HCT116 (cell line): ENCODE measurements at regions not wholly inside any gene's neighbourhood (a gene's known extent, or its start where the extent isn't known, plus 50 kb on each side); places are given as distances from the start of the nearest gene placed in this dataset.

Experiments
- ATAC-seq: fragments of 200-7000 bp; cut with Tn5 transposase; 2 replicates; pipeline ENCODE4 v1.9.1; 2020; ENCODE audit warnings: mild to moderate bottlenecking, moderate library complexity
- BruUV-seq: library from RNA; stranded (reverse); fragments of 400-500 nt; replicated peaks from 2 replicates; lab custom pipeline; 2021; lab: Mats Ljungman, UMichigan
- CTCF ChIA-PET: fragments of 300-600 bp; sonication (Branson Sonifier 250); formaldehyde crosslinking; loops from one replicate; lab custom pipeline; 2021; ENCODE audit warnings: antibody characterized with exemption; lab: Charles Lee
- POLR2A ChIA-PET: fragments of 300-600, 350-600 bp; sonication (Branson Sonifier 250); formaldehyde crosslinking; loops from one replicate; lab custom pipeline; 2021; ENCODE audit warnings: antibody characterized with exemption; lab: Charles Lee
- RAD21 ChIA-PET, 2 experiments: fragments of 300-600 bp; sonication (Branson Sonifier 250); formaldehyde crosslinking; loops; one replicate each; lab custom pipeline; 2023; ENCODE audit warnings: low total read pairs in 2 of 2; ENCODE audit not compliant: uncharacterized antibody in 2 of 2, unreplicated experiment in 2 of 2, low non-redundant PET in 1 of 2; lab: Charles Lee
- DNase-seq: peaks from one replicate; pipeline ENCODE4 v3.0.0-alpha.2; 2010; ENCODE audit warnings: low read depth, low spot score
- H2AFZ ChIP-seq: fragments of 200-600 bp; shearing (Covaris generic), sonication (generic); 2 replicates; pipeline ENCODE4 v1.6.1; 2017; ENCODE audit warnings: low read depth, mixed run types, mixed read lengths, antibody characterized with exemption, low read length; ENCODE audit not compliant: poor library complexity, severe bottlenecking
- H3K27ac ChIP-seq: 2 replicates; pipeline ENCODE4 v1.5.1; 2012; ENCODE audit warnings: low read depth, low read length
- H3K27me3 ChIP-seq: fragments of 200-600 bp; sonication (generic); 2 replicates; pipeline ENCODE4 v1.6.1; 2016; ENCODE audit warnings: mixed run types, low read length, mixed read lengths; ENCODE audit not compliant: insufficient read depth
- H3K36me3 ChIP-seq, 2 experiments: fragments of 200-500 bp in 1 of 2; fragments of 200-600 bp in 1 of 2; sonication (Bioruptor generic) in 1 of 2; sonication (generic) in 1 of 2; 2 replicates each; pipeline versions ENCODE4 v1.5.1 to v1.6.1; 2014 to 2016; ENCODE audit warnings: low read length in 2 of 2, inconsistent platforms in 1 of 2, mixed read lengths in 1 of 2, mixed run types in 1 of 2; ENCODE audit not compliant: insufficient read depth in 2 of 2, control insufficient read depth in 1 of 2
- H3K4me1 ChIP-seq, 2 experiments: fragments of 200-600 bp in 1 of 2; sonication (generic) in 1 of 2; 2 replicates each; pipeline versions ENCODE4 v1.5.1 to v1.6.1; 2012 to 2017; ENCODE audit warnings: low read length in 2 of 2, inconsistent platforms in 1 of 2, mild to moderate bottlenecking in 1 of 2, mixed read lengths in 1 of 2, mixed run types in 1 of 2, moderate library complexity in 1 of 2; ENCODE audit not compliant: insufficient read depth in 2 of 2, control insufficient read depth in 1 of 2
- H3K4me2 ChIP-seq: fragments of 200-600 bp; sonication (generic); 2 replicates; pipeline ENCODE4 v1.6.1; 2017; ENCODE audit warnings: mixed run types, low read length, mixed read lengths
- H3K4me3 ChIP-seq, 2 experiments: fragments of 200-600 bp in 1 of 2; sonication (generic) in 1 of 2; replicated peaks in 1 of 2; 2 replicates each; pipeline ENCODE4 v1.5.1; 2011 to 2016; ENCODE audit warnings: low read length in 2 of 2, control low read depth in 1 of 2, low read depth in 1 of 2, mild to moderate bottlenecking in 1 of 2, mixed read lengths in 1 of 2, mixed run types in 1 of 2
- H3K79me2 ChIP-seq: fragments of 200-600 bp; sonication (generic); 2 replicates; pipeline ENCODE4 v1.6.1; 2017; ENCODE audit warnings: mild to moderate bottlenecking, mixed run types, low read length, moderate library complexity, mixed read lengths; ENCODE audit not compliant: insufficient read depth
- H3K9ac ChIP-seq: fragments of 200-600 bp; sonication (generic); 2 replicates; pipeline ENCODE4 v1.6.1; 2016; ENCODE audit warnings: low read length, mixed read lengths
- H3K9me2 ChIP-seq: fragments of 200-600 bp; sonication (generic), shearing (Covaris generic); 2 replicates; pipeline ENCODE4 v1.6.1; 2017; ENCODE audit warnings: mixed run types, mild to moderate bottlenecking, moderate library complexity; ENCODE audit not compliant: insufficient read depth
- H3K9me3 ChIP-seq, 2 experiments: fragments of 200-500 bp in 1 of 2; fragments of 200-600 bp in 1 of 2; sonication (Bioruptor generic) in 1 of 2; sonication (generic) in 1 of 2; 2 replicates each; pipeline ENCODE4 v1.6.1; 2014 to 2017; ENCODE audit warnings: low read length in 2 of 2, mixed read lengths in 2 of 2, inconsistent platforms in 1 of 2, low read depth in 1 of 2, mild to moderate bottlenecking in 1 of 2, mixed run types in 1 of 2, moderate library complexity in 1 of 2; ENCODE audit not compliant: control insufficient read depth in 1 of 2, insufficient read depth in 1 of 2
- H4K20me1 ChIP-seq: fragments of 200-600 bp; sonication (generic), shearing (Covaris generic); 2 replicates; pipeline ENCODE4 v1.6.1; 2017; ENCODE audit warnings: mixed run types, mild to moderate bottlenecking, moderate library complexity; ENCODE audit not compliant: insufficient read depth
- CTCF ChIP-seq, 3 experiments: fragments of 200-600 bp in 1 of 3; sonication (generic) in 1 of 3; IDR thresholded peaks in 2 of 3; conservative IDR thresholded peaks in 1 of 3; 2 replicates each; pipeline ENCODE4 v1.5.1; 2012 to 2017; ENCODE audit warnings: low read depth in 2 of 3, low read length in 2 of 3, antibody characterized with exemption in 1 of 3, borderline replicate concordance in 1 of 3, control low read depth in 1 of 3, mild to moderate bottlenecking in 1 of 3, mixed read lengths in 1 of 3, mixed run types in 1 of 3, moderate library complexity in 1 of 3; ENCODE audit not compliant: insufficient read depth in 1 of 3
- EGR1 ChIP-seq: IDR thresholded peaks from 2 replicates; pipeline ENCODE4 v1.6.1; 2012; ENCODE audit warnings: low read depth
- EZH2 ChIP-seq: fragments of 200-600 bp; sonication (generic); IDR thresholded peaks from 2 replicates; pipeline ENCODE4 v1.6.1; 2017; ENCODE audit warnings: antibody characterized with exemption, mixed run types
- EZH2phosphoT487 ChIP-seq: fragments of 200-600 bp; IDR thresholded peaks from 2 replicates; pipeline ENCODE4 v1.6.1; 2018; ENCODE audit warnings: antibody characterized with exemption, borderline replicate concordance
- FOSL1 ChIP-seq: IDR thresholded peaks from 2 replicates; pipeline ENCODE4 v1.6.1; 2012; ENCODE audit warnings: low read depth
- JUND ChIP-seq: IDR thresholded peaks from 2 replicates; pipeline ENCODE4 v1.6.1; 2012
- POLR2A ChIP-seq: IDR thresholded peaks from 2 replicates; pipeline ENCODE4 v1.7.0; 2011; ENCODE audit warnings: borderline replicate concordance; ENCODE audit not compliant: insufficient read depth, insufficient read length; ENCODE audit errors: extremely low read depth
- POLR2AphosphoS5 ChIP-seq: IDR thresholded peaks from 2 replicates; pipeline ENCODE4 v1.6.1; 2011; ENCODE audit warnings: mild to moderate bottlenecking, low read depth, low read length, moderate library complexity
- RAD21 ChIP-seq: IDR thresholded peaks from 2 replicates; pipeline ENCODE4 v1.6.1; 2012; ENCODE audit warnings: low read depth, mild to moderate bottlenecking
- SIN3A ChIP-seq: IDR thresholded peaks from 2 replicates; pipeline ENCODE4 v1.6.1; 2012; ENCODE audit warnings: low read depth
- SP1 ChIP-seq: IDR thresholded peaks from 2 replicates; pipeline ENCODE4 v1.6.1; 2012; ENCODE audit warnings: low read depth
- YY1 ChIP-seq: IDR thresholded peaks from 2 replicates; pipeline ENCODE4 v1.6.1; 2011; ENCODE audit warnings: low read length, low read depth, moderate library complexity, mild to moderate bottlenecking; ENCODE audit not compliant: insufficient replicate concordance; ENCODE audit errors: extremely low read depth
- ZBTB33 ChIP-seq: IDR thresholded peaks from 2 replicates; pipeline ENCODE4 v1.6.1; 2011; ENCODE audit warnings: mild to moderate bottlenecking, low read length, moderate library complexity; ENCODE audit not compliant: insufficient replicate concordance; ENCODE audit errors: extremely low read depth
- ZNF274 ChIP-seq: fragments of 200-500 bp; sonication (Bioruptor generic); IDR thresholded peaks from 2 replicates; pipeline ENCODE4 v1.6.1; 2014; ENCODE audit warnings: mild to moderate bottlenecking, low read depth, low read length, inconsistent platforms
- intact Hi-C: fragments of 100-400 bp; cut with micrococcal nuclease; formaldehyde crosslinking; loops from 2 replicates; pipeline ENCODE4 v1.10.0; 2022
- TF ChIP-seq, protein P1 (sequence below): IDR thresholded peaks from 2 replicates; pipeline ENCODE4 v1.6.1; 2012
- TF ChIP-seq, protein P2 (sequence below): IDR thresholded peaks from 2 replicates; pipeline ENCODE4 v1.6.1; 2012; ENCODE audit warnings: low read depth

DNA sequence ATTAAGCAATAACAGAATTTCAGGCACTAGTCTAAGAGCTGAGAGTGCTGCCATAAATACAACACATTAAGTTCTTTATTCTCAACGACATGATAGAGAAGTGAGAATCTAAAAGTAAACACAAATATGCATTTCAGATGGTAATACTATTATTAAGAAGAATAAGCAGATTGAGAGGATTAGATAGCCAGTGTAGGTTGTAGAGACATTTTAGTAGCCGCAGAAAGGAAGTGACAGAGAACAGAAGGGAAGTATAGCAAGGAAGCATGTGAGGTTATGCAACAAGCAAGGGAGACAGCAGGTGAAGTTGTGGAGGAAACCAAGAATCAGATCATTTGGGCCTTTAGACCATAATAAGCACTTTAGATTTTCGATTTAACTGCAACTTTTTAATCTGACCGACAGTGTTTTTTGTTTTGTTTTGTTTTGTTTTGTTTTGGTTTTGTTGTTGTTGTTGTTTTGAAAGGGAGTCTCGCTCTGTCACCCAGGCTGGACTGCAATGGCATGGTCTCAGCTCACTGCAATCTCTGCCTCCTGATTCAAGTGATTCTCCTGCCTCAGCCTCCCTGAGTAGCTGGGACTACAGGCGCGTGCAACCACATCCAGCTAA, 737.0 kb upstream of the ADGRB3 start:
- intact Hi-C loops: no loop called here

More for the DNA sequence above, 737.0 kb upstream of the ADGRB3 start:
- H3K27ac ChIP-seq: no peak overlapping the region
- no peak overlapping the region for H3K9ac ChIP-seq
- no peaks in the 10 kb centered on the region for H3K79me2 ChIP-seq
- no peaks in the 10 kb centered on the region for H4K20me1 ChIP-seq
- H3K4me2 ChIP-seq: no peak overlapping the region
- no peak for TF ChIP-seq SIN3A
- no peak for TF ChIP-seq EZH2
- TF ChIP-seq, protein P1, sequence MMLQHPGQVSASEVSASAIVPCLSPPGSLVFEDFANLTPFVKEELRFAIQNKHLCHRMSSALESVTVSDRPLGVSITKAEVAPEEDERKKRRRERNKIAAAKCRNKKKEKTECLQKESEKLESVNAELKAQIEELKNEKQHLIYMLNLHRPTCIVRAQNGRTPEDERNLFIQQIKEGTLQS: no peak
- TF ChIP-seq CTCF (IDR thresholded peaks at IDR 0.05 in 2 of 3, conservative IDR thresholded peaks at IDR 0.05 in 1 of 3; ENCODE audit: borderline replicate concordance in 1 of 3, insufficient read depth in 1 of 3, low read depth in 2 of 3, low read length in 2 of 3): no peak
- TF ChIP-seq, protein P2, sequence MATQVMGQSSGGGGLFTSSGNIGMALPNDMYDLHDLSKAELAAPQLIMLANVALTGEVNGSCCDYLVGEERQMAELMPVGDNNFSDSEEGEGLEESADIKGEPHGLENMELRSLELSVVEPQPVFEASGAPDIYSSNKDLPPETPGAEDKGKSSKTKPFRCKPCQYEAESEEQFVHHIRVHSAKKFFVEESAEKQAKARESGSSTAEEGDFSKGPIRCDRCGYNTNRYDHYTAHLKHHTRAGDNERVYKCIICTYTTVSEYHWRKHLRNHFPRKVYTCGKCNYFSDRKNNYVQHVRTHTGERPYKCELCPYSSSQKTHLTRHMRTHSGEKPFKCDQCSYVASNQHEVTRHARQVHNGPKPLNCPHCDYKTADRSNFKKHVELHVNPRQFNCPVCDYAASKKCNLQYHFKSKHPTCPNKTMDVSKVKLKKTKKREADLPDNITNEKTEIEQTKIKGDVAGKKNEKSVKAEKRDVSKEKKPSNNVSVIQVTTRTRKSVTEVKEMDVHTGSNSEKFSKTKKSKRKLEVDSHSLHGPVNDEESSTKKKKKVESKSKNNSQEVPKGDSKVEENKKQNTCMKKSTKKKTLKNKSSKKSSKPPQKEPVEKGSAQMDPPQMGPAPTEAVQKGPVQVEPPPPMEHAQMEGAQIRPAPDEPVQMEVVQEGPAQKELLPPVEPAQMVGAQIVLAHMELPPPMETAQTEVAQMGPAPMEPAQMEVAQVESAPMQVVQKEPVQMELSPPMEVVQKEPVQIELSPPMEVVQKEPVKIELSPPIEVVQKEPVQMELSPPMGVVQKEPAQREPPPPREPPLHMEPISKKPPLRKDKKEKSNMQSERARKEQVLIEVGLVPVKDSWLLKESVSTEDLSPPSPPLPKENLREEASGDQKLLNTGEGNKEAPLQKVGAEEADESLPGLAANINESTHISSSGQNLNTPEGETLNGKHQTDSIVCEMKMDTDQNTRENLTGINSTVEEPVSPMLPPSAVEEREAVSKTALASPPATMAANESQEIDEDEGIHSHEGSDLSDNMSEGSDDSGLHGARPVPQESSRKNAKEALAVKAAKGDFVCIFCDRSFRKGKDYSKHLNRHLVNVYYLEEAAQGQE: no peak
- TF ChIP-seq POLR2A: no peak
- TF ChIP-seq RAD21: no peak
- no peak for TF ChIP-seq SP1
- no peak for TF ChIP-seq JUND
- TF ChIP-seq YY1: no peak
- no peak for TF ChIP-seq EZH2phosphoT487
- TF ChIP-seq ZBTB33: no peak
- TF ChIP-seq ZNF274: no peak
- no peak for TF ChIP-seq POLR2AphosphoS5
- TF ChIP-seq EGR1: no peak
- TF ChIP-seq FOSL1: no peak
- H3K9me2 ChIP-seq: no peaks in the 10 kb centered on the region
- no peaks in the 10 kb centered on the region for H3K27me3 ChIP-seq
- POLR2A ChIA-PET: no interaction called here
- RAD21 ChIA-PET: no interaction called here
- DNase-seq (no peak), ATAC-seq (no peak)
- CTCF ChIA-PET: no interaction called here
- no peak overlapping the region for H2AFZ ChIP-seq
- H3K4me3 ChIP-seq: no peak overlapping the region
- H3K4me1 ChIP-seq: no peaks in the 10 kb centered on the region
- BruUV-seq: no TSS peak
- H3K36me3 ChIP-seq: no peaks in the 10 kb centered on the region
- H3K9me3 ChIP-seq: peaks cover 7 to 11% of the 10 kb centered on the region in 2 experiments; a peak in 2 of 4 replicates
